ENCODE measurements at regions not wholly inside any gene's neighbourhood (a gene's known extent, or its start where the extent isn't known, plus 50 kb on each side); places are given as distances from the start of the nearest gene placed in this dataset.

DNA sequence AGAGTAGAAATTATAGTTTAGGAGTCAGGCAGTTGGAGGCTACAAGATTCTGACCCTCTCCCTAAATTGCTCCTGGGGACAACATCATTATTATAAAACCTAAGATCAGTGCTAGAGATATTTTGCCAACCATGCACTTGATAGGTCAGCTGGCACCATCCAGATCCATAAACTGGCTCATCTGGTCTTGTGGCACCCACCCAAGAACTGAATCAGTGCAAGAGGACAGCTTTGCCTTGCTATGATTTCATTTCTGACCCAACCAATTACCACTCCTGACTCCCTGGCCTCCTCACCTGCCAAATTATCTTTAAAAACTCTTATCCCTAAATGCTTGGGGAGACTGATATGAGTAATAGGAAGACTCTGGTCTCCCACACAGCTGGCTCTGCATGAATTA is 461.1 kb upstream of the TGFBR2 start:
- Histone ChIP-seq H3K4me1 (ENCODE audit: control insufficient read depth, insufficient read depth, low read length) (no peaks in the 10 kb centered on the region), H3K4me3 (ENCODE audit: low read depth, low read length) (no peak overlapping the region), H3K9ac (ENCODE audit: low read depth, low read length) (no peak overlapping the region), H3K9me3 (ENCODE audit: control insufficient read depth, insufficient read depth, low read length) (no peaks in the 10 kb centered on the region), H3K27me3 (ENCODE audit: control insufficient read depth, insufficient read depth, low read length) (no peaks in the 10 kb centered on the region), H3K36me3 (ENCODE audit: control insufficient read depth, insufficient read depth, low read length) (no peaks in the 10 kb centered on the region)

DNA sequence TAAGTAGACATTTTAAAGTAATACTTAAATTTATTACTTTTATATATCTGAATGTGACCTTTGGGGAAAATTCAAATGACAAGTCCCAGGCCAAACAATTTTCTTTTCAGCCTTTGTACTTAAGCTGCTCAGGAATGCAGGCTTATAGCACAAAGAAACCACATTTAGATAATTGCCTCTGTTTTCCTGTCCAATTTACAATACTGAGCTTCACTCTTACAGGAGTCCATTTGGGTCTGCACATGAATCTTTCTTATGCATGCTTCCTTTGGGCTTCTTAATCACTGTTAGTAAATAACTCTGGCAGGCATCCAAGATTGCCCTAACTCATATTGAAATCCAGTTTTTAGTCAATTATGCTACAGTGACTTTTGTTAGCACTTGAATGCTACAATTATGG is 459.4 kb upstream of the TGFBR2 start:
- H3K4me1 ChIP-seq (ENCODE audit: control insufficient read depth, insufficient read depth, low read length), result no peaks in the 10 kb centered on the region
- H3K27me3 ChIP-seq (ENCODE audit: control insufficient read depth, insufficient read depth, low read length), result no peaks in the 10 kb centered on the region
- H3K9ac ChIP-seq (ENCODE audit: low read depth, low read length), result no peak overlapping the region
- no peaks in the 10 kb centered on the region for H3K36me3 ChIP-seq (ENCODE audit: control insufficient read depth, insufficient read depth, low read length)
- no peaks in the 10 kb centered on the region for H3K9me3 ChIP-seq (ENCODE audit: control insufficient read depth, insufficient read depth, low read length)
- H3K4me3 ChIP-seq (ENCODE audit: low read depth, low read length), result no peak overlapping the region

DNA sequence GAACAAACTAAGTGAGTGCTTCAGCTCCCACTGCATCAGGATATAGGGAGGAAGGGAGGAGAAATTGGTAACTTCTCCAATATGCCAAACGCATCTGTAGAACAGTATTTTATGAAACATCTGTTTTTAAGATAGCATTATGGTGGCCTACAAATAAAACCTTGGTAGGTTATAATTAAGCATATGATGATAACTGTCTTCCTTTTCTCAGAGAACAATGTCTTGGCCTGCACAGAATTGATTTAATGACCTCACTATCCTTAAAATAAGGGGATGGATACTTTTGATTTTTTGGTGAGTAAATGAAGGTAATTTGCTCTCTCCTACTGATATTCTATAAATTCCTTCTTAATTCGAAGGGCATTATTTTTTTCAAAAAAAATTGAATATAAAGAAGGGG is 451.5 kb upstream of the TGFBR2 start:
- Histone ChIP-seq H3K4me3 (ENCODE audit: low read depth, low read length) (no peak overlapping the region), H3K36me3 (ENCODE audit: control insufficient read depth, insufficient read depth, low read length) (no peaks in the 10 kb centered on the region), H3K9ac (ENCODE audit: low read depth, low read length) (no peak overlapping the region), H3K9me3 (ENCODE audit: control insufficient read depth, insufficient read depth, low read length) (no peaks in the 10 kb centered on the region), H3K27me3 (ENCODE audit: control insufficient read depth, insufficient read depth, low read length) (no peaks in the 10 kb centered on the region), H3K4me1 (ENCODE audit: control insufficient read depth, insufficient read depth, low read length) (no peaks in the 10 kb centered on the region)

DNA sequence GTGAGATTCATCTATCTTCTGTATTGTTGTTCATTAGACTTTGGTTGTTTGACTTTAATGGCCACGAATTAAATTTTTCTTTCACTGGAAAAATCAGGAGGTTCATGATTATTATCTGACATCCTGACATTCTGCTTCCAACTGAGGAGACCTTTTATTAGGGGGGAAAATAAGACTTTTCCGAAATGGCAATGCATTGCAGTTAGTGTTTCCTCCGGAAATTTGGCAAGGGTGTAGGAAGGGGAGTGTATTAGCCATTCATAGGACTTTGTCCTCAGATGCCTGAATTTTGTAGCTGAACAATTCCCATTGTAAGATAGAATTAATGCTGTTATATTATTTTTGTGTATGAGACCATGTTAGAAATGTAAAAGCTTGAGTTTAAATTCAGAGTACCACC is 450.6 kb upstream of the TGFBR2 start:
- Histone ChIP-seq H3K9me3 (ENCODE audit: control insufficient read depth, insufficient read depth, low read length) (no peaks in the 10 kb centered on the region), H3K4me3 (ENCODE audit: low read depth, low read length) (no peak overlapping the region), H3K9ac (ENCODE audit: low read depth, low read length) (no peak overlapping the region), H3K4me1 (ENCODE audit: control insufficient read depth, insufficient read depth, low read length) (no peaks in the 10 kb centered on the region), H3K36me3 (ENCODE audit: control insufficient read depth, insufficient read depth, low read length) (no peaks in the 10 kb centered on the region), H3K27me3 (ENCODE audit: control insufficient read depth, insufficient read depth, low read length) (no peaks in the 10 kb centered on the region)

DNA sequence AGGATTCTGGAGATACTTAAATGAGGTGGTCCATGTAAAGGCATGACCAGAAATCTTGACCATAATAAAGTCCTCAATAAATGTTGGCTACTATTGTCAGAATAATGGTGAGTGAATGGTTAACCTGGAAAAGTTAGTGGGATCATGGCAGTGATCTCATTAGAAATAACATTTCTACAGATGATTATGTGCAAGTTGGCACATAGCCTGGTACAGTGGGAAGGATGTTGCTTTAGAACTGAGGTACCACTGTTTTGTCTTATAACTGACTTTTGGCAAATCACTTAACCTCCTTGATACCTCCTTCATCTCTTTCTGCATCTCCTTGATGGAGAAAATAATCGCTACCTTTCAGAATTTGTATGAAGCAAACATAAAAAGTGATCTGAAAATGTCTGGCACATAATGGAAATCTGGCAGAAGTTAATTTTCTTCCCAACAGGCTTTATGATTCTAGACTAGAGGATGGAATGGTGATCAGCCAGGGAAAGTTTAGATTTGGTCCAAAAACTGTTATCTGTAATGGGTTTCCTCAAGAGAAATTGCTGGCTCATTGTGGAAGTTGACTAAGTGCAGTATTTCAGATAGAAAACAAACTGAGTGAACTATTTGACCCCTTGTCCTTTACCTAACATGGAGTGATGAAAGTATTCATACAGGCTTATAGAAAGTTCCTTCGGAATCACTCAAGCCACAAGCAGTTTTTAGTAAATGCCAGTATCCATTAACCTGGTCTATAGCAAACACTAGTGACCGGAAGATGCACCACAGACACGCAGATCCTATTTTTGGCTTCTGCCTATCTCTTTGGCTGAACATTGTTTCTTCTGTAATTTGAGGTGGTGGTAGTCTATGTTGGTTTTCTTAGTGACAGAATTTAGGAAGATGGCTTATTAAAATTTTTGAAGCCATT is 449.6 kb upstream of the TGFBR2 start:
- H3K36me3 ChIP-seq (ENCODE audit: control insufficient read depth, insufficient read depth, low read length), result no peaks in the 10 kb centered on the region
- no peak overlapping the region for H3K9ac ChIP-seq (ENCODE audit: low read depth, low read length)
- H3K9me3 ChIP-seq (ENCODE audit: control insufficient read depth, insufficient read depth, low read length), result no peaks in the 10 kb centered on the region
- H3K4me3 ChIP-seq (ENCODE audit: low read depth, low read length), result no peak overlapping the region
- no peaks in the 10 kb centered on the region for H3K4me1 ChIP-seq (ENCODE audit: control insufficient read depth, insufficient read depth, low read length)
- H3K27me3 ChIP-seq (ENCODE audit: control insufficient read depth, insufficient read depth, low read length), result no peaks in the 10 kb centered on the region

DNA sequence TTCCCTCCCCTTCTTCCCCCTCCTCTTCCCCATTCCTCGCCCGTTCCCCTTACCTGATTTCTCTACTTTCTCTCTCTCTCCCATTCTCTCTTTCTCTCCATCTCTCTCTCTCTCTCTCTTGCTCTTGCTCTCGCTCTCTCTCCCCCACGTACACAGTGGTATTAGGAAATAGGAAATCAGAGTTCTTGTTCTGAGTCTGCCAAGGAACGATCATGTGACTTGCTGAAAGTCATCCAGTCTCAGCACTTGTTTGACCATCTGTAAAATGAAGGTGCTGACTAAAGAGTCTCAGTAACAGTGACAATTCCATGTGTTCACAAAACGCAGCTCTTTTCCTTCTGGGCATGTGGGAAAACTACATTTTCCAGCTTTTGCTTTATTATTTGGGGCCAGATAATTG is 445.0 kb upstream of the TGFBR2 start:
- Histone ChIP-seq H3K4me3 (ENCODE audit: low read depth, low read length) (no peak overlapping the region), H3K9me3 (ENCODE audit: control insufficient read depth, insufficient read depth, low read length) (no peaks in the 10 kb centered on the region), H3K36me3 (ENCODE audit: control insufficient read depth, insufficient read depth, low read length) (no peaks in the 10 kb centered on the region), H3K27me3 (ENCODE audit: control insufficient read depth, insufficient read depth, low read length) (no peaks in the 10 kb centered on the region), H3K9ac (ENCODE audit: low read depth, low read length) (no peak overlapping the region), H3K4me1 (ENCODE audit: control insufficient read depth, insufficient read depth, low read length) (no peaks in the 10 kb centered on the region)

DNA sequence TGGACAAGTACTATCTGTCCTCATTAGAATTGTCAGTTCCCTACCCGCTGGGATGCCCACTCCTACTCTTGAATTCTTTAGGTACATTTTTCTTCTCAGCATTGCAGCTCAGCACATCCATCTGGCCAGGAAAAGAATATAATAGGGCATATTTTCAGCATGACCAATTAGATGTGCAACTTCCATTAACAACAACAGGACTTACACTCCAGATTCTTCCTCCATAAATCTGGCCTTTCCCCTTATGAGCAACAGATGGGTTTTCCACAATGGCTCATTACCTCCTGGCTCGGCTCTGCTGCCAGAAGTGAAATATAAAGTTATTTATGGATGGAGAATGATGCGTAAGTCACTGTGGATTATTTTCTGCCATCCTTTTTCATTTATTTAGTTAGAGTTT is 443.8 kb upstream of the TGFBR2 start:
- Histone ChIP-seq H3K9ac (ENCODE audit: low read depth, low read length) (no peak overlapping the region), H3K4me1 (ENCODE audit: control insufficient read depth, insufficient read depth, low read length) (peaks cover 2% of the 10 kb centered on the region), H3K36me3 (ENCODE audit: control insufficient read depth, insufficient read depth, low read length) (no peaks in the 10 kb centered on the region), H3K27me3 (ENCODE audit: control insufficient read depth, insufficient read depth, low read length) (no peaks in the 10 kb centered on the region), H3K9me3 (ENCODE audit: control insufficient read depth, insufficient read depth, low read length) (no peaks in the 10 kb centered on the region), H3K4me3 (ENCODE audit: low read depth, low read length) (no peak overlapping the region)

DNA sequence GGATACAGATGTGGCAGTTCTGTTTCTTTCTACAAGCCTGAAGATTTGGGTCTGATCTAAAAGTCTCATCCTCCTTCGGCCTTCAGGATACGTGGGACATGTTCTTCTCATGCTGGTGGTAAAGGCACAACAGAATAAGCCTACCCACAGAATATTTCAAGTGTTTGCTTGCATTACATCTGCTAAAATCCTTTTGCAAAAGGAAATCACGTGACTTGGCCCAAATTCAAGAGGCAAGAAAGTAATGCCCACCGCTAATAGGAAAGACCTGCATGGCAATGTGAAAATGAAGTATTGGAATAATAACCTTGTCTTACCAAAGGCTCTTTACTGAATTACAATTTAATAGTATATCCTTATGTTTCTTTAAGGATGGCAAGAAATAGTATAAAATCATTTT is 439.9 kb upstream of the TGFBR2 start:
- H3K27me3 ChIP-seq (ENCODE audit: control insufficient read depth, insufficient read depth, low read length), result no peaks in the 10 kb centered on the region
- H3K4me1 ChIP-seq (ENCODE audit: control insufficient read depth, insufficient read depth, low read length), result peaks cover 7% of the 10 kb centered on the region
- no peaks in the 10 kb centered on the region for H3K36me3 ChIP-seq (ENCODE audit: control insufficient read depth, insufficient read depth, low read length)
- no peak overlapping the region for H3K9ac ChIP-seq (ENCODE audit: low read depth, low read length)
- no peaks in the 10 kb centered on the region for H3K9me3 ChIP-seq (ENCODE audit: control insufficient read depth, insufficient read depth, low read length)
- no peak overlapping the region for H3K4me3 ChIP-seq (ENCODE audit: low read depth, low read length)

DNA sequence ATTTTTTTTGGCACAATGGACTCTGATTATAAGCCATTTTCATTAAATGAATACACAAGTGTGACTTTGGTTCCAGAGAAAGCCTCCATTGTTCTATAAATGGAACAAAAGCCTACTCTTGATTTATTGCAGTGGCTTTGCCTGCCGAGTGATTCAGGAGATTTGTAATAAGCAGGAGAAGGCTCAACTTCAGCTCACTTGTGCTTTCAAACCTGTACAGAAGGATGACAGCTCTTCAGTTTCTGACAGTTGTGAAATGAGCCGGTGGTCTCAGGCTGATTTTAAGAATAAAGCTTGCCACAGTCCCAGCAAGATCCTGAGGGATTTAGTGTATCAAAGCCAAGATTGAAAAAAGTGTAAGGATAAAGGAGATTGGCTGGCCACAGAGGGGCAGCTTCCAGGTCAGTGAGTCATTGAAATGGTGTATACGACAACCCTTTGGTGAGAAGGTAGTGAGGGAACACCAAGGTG is 438.8 kb upstream of the TGFBR2 start:
- H3K4me1 ChIP-seq (ENCODE audit: control insufficient read depth, insufficient read depth, low read length), result peaks cover 7% of the 10 kb centered on the region
- H3K27me3 ChIP-seq (ENCODE audit: control insufficient read depth, insufficient read depth, low read length), result no peaks in the 10 kb centered on the region
- H3K9me3 ChIP-seq (ENCODE audit: control insufficient read depth, insufficient read depth, low read length), result no peaks in the 10 kb centered on the region
- H3K9ac ChIP-seq (ENCODE audit: low read depth, low read length), result no peak overlapping the region
- no peaks in the 10 kb centered on the region for H3K36me3 ChIP-seq (ENCODE audit: control insufficient read depth, insufficient read depth, low read length)
- H3K4me3 ChIP-seq (ENCODE audit: low read depth, low read length), result no peak overlapping the region

DNA sequence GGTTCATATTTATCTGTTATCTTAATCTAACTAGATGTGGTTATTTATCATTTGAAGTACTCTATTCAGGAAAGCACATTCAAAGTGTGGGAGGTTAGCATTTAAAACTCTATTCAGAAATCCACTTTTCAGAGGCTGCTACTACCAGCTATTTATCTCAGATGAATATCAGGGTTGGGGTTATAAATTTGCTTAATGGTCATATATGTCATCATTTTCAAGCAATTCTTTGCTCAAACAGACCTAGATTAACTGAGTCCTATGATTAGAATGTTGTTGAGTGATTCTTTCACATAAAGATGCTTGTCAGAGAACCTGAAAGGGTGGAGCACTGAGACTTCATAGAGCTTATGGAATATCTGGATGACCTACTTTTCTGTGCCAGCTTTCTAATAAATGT is 436.9 kb upstream of the TGFBR2 start:
- Histone ChIP-seq H3K4me3 (ENCODE audit: low read depth, low read length) (no peak overlapping the region), H3K9ac (ENCODE audit: low read depth, low read length) (no peak overlapping the region), H3K9me3 (ENCODE audit: control insufficient read depth, insufficient read depth, low read length) (no peaks in the 10 kb centered on the region), H3K27me3 (ENCODE audit: control insufficient read depth, insufficient read depth, low read length) (no peaks in the 10 kb centered on the region), H3K36me3 (ENCODE audit: control insufficient read depth, insufficient read depth, low read length) (no peaks in the 10 kb centered on the region), H3K4me1 (ENCODE audit: control insufficient read depth, insufficient read depth, low read length) (peaks cover 7% of the 10 kb centered on the region)

DNA sequence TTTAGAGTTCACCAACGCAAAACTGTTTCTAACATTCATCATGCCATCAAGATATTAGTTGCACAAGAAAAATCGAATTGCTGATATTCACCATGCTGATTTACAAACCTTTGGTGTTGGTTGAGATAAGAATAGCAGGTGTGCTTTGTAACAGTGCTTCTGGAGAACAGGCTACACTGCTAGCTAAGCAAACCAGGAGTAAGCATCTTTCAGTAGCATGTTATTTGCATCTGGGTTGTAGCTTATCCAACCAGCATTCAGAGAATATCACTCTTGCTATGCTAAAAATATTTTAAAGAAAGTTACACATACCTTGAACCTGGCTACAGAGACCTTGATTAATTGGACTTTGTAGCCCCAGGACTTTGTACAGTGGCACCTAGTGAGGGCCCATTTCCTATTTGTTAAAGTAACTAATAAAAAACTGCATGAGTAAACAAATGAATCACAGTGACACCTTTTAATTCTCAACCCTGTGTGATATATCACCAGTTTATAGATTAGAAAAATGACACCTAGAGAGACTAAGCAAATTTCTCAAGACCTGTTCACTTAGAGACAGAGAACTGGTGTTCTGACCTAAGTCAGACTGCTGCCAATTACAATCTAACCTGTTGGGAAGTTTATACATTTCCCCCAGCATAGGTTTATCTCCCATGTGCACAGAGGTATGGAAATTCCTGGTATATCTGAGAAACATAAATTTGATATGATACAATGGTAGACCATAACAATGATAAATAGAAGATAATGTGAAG is 435.5 kb upstream of the TGFBR2 start:
- no peak overlapping the region for H3K4me3 ChIP-seq (ENCODE audit: low read depth, low read length)
- no peaks in the 10 kb centered on the region for H3K9me3 ChIP-seq (ENCODE audit: control insufficient read depth, insufficient read depth, low read length)
- H3K27me3 ChIP-seq (ENCODE audit: control insufficient read depth, insufficient read depth, low read length), result no peaks in the 10 kb centered on the region
- H3K4me1 ChIP-seq (ENCODE audit: control insufficient read depth, insufficient read depth, low read length), result peaks cover 7% of the 10 kb centered on the region
- no peaks in the 10 kb centered on the region for H3K36me3 ChIP-seq (ENCODE audit: control insufficient read depth, insufficient read depth, low read length)
- no peak overlapping the region for H3K9ac ChIP-seq (ENCODE audit: low read depth, low read length)

DNA sequence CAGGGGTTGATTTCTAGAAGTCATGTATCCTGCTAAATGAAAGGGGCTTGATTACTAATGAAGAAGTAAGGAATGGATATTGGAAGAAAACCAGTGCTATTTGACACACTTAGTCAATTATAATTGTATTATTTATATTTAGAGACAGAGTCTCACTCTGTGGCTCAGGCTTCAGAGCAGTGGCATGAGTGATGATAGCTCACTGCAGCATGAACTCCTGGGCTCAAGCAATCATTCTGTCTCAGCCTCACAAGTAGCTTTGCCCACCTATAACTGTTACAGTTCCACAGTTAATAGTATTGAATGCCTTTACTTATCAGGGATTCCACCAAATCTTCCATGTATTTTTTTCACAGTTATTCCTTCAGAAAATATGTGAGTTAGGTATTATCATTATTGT is 432.0 kb upstream of the TGFBR2 start:
- Histone ChIP-seq H3K4me3 (ENCODE audit: low read depth, low read length) (no peak overlapping the region), H3K9ac (ENCODE audit: low read depth, low read length) (no peak overlapping the region), H3K9me3 (ENCODE audit: control insufficient read depth, insufficient read depth, low read length) (no peaks in the 10 kb centered on the region), H3K4me1 (ENCODE audit: control insufficient read depth, insufficient read depth, low read length) (no peaks in the 10 kb centered on the region), H3K27me3 (ENCODE audit: control insufficient read depth, insufficient read depth, low read length) (no peaks in the 10 kb centered on the region), H3K36me3 (ENCODE audit: control insufficient read depth, insufficient read depth, low read length) (no peaks in the 10 kb centered on the region)
